Fibroblast of skin of abdomen (primary cell): ENCODE measurements at regions not wholly inside any gene's neighbourhood (a gene's known extent, or its start where the extent isn't known, plus 50 kb on each side); places are given as distances from the start of the nearest gene placed in this dataset.
"Not testable (repeated sequence)": the region's sequence is repeated elsewhere in the genome, so short reads cannot be mapped to it uniquely, and the experiment has no call there.

Experiments used
- DNase-seq: peaks from one replicate; pipeline ENCODE4 v3.0.0-alpha.2; 2013

DNA sequence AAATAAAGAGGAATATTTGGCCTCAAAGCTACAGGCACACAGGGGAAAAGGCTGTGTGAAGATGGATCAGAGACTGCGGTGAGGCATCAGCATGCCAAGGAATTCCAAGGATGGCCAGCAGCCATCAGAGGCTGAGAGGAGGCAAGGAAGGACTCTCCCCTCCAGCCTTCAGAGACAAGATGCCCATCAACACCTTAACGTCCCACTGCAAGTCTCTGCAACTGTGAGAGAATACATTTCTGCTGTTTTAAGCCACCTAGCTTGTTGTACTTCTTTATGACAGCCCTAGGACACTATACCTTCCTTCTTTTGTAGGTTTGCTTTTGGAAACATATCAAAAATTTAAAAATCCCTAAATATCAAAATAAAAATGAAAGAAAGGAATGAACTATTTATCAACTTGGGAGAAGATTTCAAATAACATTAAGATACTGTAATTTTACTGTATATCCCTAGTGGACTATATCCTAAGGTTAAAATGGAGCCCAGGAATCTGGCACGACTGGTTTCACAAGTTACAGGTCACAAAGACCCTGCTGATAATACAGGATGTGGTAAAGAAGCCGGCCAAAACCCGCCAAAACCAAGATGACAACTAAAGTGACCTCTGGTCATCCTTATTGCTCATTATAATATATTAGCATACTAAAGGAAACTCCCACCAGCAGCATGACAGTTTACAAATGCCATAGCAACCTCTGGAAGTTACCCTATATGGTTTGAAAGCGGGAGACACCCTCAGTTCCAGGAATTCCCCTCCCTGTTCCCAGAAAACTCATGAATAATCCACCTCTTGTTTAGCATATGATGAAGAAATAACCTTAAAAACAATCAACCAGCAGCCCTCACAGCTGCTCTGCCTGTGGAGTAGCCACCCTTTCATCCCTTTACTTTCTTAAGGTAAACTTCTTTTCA, 185.2 kb downstream of the AVL9 start:
- peak; percentile 53 for DNase-seq

DNA sequence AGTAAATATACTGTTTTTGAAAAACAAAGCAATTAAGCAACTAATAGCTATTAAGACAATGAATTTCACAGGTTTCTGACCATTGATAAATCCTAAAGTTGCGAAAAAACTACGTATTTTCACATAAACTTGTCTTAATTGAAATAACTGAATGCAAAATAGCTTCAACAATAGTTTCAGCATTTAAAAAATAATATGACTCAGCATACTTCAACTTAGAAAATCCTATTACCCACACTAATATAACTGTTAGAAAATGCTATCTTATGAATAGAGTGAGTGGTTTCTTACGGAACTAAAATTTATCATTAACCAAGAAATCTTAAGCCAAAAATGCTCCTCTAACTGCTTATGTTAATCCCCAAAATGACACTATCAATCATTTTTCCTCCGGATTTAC, 183.9 kb downstream of the AVL9 start:
- DNase-seq: no peak

DNA sequence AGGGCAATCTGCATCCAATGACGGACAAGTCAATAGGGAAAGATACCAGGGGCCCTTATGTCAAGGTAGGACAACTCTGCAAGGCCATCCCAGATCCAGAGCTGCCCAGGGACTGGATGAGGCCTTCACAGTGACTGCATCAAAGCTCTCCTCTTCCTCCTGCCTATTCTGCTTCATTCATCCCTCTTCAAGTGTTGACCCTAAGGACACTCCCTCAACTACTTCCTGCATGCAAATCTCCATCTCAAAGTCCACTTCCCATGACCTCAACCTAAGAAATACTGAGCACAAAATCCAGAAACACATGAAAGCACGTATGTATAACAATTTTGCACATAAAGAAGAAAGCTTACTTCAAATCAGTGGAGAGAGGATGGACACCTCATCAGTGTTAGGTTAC, 182.3 kb downstream of the AVL9 start:
- DNase-seq: no peak

DNA sequence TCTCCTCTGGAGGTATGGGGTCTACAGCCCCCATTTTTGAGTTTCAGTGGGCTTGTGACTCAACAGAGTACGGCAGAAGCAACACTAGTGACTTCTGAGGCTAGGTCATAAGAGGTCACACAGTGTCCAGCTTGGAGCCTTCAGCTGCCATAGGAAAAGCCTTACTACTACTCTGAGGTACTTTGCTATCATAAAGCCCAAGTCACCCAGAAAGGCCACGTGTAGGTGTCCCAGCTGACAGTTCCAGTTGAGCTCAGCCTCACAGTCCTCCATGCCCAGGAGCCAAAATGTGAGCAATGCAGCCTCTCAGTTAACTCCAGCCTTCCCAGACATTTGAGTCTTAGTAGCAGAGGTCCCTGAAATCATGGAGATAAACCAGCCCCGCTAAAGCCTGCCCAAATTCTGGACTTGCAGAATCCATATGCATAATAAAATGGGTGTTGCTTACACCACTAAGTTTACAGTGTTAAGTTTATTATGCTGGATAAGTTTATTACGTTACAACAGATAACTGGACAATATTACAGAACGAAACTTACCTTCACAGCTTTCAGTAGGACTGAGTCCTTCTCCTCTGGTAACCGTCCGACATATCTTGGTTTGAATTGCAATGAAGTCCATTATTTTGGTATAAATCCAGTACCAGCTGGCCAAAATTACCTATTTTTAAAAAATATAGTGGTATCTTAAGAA, 181.1 kb downstream of the AVL9 start:
- no peak for DNase-seq

DNA sequence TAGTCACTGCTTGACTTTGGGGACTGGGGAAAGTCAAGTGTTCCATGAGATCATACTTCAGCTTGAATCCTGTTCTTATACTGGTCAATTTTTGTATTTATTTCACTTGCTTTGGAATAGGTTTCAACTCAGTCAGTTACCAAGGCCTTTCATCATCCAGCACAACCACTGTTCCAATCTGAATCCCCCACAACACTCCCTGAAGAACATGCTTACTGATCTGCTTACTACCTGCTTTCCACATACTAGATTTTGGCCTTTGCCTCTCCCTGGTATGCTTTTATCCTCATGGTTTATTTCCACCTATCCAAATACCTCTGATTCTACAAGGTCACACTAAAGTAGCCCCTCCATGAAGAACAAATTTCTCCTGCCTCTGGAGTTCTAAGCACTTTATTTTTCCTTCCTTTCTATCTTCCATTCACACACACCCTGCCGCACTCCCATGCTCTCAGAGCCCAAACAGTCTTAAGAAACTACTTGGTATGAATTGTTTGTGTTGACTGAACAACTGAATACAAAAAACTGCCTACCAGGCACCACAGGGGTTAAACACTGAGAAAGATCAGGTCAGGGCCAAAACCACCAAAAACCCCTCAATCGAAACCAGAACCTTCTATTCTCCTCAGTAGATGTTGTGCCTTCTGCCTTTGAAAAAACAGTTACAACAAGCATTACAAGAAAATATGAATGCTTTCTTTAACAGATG, 178.1 kb downstream of the AVL9 start:
- DNase-seq: no peak

DNA sequence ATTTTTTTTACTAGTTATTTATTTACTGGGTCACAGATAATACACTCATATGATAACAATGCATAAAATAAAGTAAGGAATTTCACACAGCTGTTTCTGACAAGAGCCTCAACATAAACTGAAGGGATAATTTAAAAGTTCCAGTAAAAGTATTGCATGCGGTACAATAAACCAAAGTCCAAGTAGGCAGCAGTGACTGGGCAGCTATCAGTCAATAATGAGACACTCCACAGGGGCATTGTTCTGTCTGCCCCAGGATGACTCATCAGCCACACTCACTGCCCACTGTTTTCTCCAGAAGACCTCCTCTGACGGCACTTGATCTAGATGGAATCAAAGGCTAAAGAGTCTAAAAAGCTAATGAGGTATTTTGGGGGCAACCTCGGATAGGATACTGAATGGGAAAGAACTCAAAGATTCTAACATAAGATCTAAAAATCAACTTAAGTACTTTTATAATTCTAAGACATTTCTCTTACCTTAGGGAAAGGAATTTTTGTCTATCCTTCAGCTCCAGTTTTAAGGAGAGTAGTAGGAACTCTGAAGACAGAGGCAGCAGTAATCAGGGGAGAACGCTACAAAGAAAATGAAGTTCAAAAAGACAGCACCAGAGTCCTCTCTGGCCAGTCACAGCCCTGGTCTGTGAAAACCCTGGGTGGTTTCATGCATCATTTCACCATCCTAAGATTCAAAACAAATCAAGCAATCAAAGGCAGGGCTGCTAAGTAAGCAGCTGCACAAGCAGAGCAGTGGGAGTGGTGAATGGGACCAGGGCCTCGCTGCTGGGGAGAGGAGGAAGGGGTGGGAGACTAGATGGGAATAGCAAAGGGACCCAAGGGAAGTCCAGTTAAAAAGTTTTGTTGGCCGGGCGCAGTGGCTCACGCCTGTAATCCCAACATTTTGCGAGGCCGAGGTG, 175.1 kb downstream of the AVL9 start:
- DNase-seq: peak; percentile 51

DNA sequence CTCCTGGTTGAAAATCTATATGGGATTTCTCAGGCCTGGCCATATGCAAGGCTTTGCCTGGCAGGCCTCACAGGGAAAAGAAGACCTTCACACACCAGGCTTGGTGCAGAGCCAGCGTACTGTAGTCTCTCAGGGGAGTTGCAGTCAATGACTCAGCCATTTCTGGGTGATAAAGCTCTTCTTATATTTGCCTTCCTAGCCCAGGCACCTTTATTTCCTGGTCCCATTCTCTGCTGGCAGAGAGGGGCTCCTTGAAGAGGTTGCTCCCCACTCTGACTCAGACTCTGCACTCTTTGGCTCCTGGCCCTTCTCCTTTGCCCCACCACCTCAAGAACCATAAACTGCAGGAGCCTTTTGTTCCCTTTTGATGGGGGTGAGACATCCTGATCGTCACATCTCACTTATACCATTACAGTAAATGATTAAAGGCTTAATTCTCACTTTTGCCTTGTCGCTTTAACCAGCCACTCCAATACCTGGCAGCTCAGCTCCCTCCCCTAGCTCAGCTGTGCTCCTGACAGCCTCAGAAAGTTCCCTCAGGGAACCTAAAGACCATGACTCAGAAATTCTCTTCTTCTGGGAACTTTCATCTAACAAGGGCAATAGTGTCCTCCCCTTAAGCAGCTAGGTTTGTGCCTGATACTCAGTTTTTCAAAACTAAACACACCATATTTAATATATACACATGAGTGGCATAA, 174.0 kb downstream of the AVL9 start:
- DNase-seq: peak; percentile 78

DNA sequence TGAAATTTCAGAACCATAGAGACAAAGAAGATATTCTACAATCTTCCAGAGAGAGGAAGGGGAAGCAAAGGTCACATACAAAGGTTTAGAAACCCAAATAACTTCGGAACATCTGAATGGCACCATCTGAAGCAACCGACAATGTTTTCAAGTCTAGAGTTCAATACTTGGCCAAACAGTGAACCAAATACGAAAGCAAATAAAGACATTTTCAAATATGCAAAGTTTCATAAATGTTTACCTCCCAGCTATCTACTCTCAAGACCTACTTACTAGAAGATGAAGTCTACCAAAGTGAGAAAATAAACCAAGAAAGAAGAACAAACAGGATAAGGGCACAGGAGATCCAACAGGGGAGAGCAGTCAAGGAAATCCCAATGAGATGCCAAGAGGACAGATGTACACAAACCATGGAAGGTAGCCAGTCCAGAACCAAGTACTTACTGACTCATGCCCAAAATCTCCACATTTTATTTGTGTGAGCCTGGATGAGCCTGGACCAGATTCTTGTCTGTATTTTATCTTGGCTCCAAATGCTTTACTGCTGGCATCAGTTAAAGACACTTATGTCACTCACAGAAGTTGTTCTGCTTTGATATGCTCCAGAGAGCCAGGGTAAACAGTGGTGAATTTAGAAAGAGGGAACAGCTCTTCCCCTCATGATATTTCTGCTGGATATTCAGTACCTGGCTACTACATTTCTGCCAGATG, 173.3 kb downstream of the AVL9 start:
- peak; percentile 58 for DNase-seq

DNA sequence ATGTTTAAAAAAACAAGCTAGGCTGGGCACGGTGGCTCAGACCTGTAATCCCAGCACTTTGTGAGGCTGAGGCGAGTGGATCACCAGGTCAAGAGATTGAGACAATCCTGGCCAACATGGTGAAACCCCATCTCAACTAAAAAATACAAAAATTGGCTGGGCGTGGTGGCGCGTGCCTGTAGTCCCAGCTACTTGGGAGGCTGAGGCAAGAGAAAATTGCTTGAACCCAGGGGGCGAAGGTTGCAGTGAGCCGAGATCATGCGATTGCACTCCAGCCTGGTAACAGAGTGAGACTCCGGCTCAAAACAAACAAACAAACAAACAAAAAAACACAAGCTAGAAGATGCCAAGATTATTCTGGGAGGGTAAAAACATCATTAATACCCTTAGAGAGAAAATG, 172.3 kb downstream of the AVL9 start:
- DNase-seq: not testable (repeated sequence)

DNA sequence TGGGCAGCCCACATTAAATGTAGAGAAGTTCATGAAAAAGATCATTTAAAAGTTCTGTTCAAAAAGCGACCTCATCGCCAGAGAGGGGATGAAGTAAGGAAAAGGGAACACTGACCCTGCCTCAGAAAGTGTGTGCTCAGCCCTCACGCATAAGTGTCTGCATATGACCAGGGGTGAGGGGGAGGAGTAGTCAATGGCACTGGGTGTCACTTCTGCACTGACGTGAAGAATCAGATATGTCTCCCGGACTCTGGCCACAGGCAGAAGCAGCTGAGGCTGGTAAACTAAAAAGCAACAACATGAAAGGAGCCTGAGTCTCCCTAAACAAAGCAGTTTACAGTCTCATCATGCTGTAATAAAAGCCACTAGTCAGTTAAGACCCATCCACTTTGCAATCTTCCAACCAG, 168.5 kb downstream of the AVL9 start:
- DNase-seq: not testable (repeated sequence)

DNA sequence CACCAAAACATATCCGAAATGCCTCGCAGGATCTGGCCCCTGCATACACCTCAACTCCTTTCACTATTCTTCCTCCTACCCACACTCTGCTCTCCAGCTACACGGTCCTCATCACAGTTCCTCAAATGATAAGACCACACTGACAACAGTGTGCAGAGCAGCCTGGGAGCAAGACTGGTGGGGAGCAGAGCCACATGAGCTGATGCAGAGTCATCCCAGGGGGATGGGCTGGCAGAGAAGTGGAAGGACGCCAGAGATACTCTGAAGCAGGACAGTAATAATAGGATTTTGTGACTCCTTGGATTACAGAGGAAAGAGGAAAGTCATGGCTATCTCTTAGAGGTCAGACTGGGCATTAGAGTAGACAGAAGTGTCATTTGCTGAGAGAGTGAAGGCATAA, 167.2 kb downstream of the AVL9 start:
- DNase-seq: not testable (repeated sequence)

DNA sequence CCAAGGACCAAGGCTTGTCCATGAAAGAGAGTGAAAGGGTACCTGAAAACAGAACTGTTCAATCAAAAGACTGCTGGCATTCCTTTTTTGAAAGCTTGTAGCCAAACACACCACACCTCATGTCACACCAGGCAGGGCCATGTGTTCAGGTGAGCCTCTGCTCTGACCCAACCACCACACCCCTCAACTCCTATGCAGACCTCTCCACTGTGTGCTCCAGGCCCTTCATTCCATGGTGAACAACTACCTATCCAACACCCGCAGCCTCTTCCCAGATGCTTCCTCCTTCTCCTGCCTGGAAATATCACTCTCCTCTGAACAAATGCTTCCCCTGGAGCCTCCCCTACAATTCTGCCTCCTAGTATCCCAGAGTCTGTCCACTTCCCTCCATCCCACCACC, 166.6 kb downstream of the AVL9 start:
- no peak for DNase-seq

DNA sequence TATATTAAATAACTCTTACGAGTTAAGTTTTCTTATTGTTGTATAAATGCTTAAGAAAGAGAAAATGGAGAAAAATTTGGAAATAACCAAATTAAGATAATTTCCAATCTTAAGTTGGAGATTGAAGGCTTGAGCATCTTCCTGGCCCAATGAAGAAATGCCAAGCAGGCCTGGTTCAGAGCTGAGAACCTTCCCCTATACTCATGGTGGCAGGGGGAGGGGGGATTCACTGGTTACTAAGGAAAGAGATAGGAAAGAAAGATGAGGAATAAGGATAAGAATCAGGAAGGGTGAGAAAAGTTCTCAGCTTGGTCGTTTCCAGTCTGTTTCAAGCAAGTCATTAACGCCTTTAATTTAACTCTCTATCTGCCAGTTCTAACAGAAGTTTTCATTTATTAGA, 166.2 kb downstream of the AVL9 start:
- no peak for DNase-seq

DNA sequence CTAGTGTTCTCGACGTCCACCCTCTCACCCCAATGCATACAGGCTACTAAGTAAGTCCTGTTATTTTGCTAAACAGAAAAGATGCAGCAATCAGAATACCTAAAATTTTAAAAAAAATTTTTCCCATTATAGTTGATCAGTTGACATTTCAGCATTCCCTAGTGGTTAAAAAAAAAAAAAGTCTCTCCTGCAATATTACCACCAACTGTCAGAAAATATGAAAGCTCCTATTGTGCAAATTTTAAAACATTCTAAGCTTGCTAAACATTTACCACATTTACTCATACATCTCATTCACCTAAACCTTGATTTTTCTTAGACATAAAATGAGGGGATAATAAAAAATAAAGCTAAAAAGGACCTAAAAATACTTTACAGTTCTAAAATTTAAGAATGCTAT, 165.6 kb downstream of the AVL9 start:
- no peak for DNase-seq

DNA sequence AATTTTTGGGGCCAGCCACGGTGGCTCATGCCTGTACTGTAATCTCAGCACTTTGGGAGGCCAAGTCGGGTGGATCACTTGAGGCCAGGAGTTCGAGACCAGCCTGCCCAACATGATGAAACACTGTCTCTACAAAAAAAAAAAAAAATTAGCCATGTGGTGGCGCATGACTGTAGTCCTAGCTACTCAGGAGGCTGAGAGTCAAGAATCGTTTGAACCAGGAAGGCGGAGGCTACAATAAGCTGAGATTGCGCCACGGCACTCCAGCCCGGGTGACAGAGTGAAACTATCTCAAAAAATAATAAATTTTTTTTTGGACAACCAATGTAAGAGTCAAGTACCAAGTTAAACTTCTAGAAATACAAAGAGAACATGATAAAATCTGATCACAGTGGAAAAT, 164.6 kb downstream of the AVL9 start:
- DNase-seq: no peak

DNA sequence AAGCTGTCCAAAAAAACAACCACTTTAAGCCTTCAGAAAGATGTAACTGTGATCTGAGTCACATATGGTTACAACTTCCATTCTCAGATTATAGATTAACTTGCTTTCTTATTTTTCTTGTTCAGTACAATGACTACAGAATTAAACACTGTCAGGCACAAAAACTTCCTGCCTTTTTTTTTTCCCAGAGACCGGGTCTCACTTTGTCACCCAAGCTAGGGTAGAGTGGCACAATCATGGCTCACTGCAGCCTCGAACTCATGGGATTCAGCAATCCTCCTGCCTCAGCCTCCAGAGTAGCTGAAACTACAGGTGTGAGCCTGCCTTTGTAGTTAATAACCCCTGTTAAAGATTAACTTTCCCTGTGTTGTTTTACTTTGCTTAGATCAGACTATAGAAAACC, 163.2 kb downstream of the AVL9 start:
- no peak for DNase-seq

DNA sequence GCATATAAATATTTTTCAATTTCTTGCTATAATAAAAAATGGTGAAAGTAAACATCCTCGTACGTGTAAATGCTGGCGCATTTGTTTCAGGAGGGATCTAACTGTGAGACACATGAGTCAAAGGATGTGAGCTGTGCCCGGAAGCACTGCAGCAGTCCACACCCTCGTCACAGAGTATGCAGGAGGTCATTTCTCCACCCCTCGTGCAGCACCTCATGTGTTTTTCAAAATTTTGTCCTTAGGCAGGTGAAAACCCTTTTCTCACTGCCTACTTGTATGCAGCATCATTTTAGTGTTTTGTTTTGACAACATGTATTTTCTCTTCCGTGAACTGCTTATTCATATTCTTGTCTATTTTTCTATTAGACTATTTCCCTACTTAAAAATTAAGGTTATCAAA, 162.7 kb downstream of the AVL9 start:
- no peak for DNase-seq

DNA sequence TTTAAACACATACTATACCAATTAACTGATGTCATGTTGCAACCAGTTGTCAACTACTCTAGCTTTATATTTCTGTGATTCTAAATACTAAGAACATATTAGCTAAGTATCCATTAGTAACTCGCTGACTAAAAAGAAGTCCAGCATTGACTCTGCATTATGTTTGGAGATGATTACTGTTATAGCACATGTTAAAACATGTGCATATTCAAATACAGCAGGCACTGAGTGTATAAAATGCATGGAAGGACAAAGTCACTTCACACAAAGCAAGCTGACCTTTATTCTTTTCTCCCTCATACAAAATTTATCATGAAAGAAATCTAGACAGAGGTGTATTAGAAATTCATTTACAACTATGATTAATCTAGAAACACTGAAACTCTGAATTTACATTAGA, 159.3 kb downstream of the AVL9 start:
- DNase-seq: not testable (repeated sequence)

DNA sequence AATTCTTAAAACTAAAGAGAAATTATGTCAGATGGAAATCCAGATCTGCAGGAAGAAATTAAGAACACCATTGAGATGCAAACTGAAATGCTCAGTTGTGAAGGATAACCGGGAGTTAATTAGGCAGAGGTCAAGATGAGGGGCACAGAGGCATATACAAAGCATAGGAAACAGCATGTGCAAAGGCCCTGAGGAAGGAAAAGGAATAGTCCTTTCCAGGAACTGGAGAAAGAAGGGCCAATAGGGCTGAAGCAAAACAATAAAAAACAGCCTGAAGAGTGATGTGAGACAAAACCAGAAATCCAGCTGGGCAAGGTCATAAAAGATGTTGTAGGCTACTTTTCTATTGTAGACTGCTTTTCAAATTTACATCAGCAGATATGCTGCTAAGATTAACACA, 155.1 kb downstream of the AVL9 start:
- not testable (repeated sequence) for DNase-seq

DNA sequence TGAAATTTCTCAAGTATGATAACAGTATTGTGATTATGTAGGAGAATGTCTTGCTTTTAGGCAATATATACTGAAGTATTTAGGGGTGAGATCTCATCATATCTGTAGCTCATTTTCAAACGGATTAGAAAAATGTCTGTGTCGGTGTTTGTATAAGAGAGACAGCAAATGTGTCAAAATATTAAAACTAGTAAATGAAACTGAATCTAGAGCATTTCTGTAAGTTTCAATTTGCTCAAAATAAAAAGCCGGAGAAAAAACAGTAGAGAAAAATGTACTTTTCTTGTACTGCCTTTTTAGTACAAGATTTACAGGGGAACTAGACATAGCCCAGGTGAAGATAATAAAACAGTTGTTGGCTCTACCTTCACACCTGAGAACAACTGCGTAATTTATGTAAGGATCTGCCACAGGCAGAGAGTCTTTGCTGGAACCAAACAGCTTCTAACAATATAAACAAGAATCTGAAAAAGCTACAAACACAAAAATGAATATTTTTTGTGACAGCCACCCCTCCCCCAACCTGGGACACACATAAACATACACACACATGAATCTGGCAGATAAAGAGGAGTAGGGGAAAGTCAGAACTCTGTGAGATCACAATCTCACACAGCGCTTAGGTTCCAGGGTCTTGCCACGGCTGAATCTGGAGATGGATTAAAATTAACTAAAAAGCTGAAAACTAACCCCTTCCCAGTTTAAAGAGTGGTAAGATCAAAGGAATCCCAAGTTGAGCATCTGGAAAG, 153.3 kb downstream of the AVL9 start:
- DNase-seq: no peak
